ENCODE measurements at regions not wholly inside any gene's neighbourhood (a gene's known extent, or its start where the extent isn't known, plus 50 kb on each side); places are given as distances from the start of the nearest gene placed in this dataset.

- TF ChIP-seq CTCF (conservative IDR thresholded peaks at IDR 0.05 in 1 of 2, IDR thresholded peaks at IDR 0.05 in 1 of 2; ENCODE audit: low read depth in 1 of 2, low read length in 2 of 2) (no peak), EZH2 (IDR thresholded peaks at IDR 0.05; ENCODE audit: low read length, missing control alignments) (no peak)
These were observed 342.0 kb downstream of the TEX29 start for GRCh38 chr13:111662451-111662850.
